Stimulated activated CD4-positive, alpha-beta T cell treated with anti-CD3 and anti-CD28 coated beads, Interleukin-12 subunit alpha, Interleukin-12 subunit beta, amount 100 ng/mL, for 4 hours (primary cell): ENCODE measurements at regions not wholly inside any gene's neighbourhood (a gene's known extent, or its start where the extent isn't known, plus 50 kb on each side); places are given as distances from the start of the nearest gene placed in this dataset.

Source experiments
- DNase-seq: peaks from one replicate; pipeline ENCODE4 v3.0.0-alpha.2; 2020

DNA sequence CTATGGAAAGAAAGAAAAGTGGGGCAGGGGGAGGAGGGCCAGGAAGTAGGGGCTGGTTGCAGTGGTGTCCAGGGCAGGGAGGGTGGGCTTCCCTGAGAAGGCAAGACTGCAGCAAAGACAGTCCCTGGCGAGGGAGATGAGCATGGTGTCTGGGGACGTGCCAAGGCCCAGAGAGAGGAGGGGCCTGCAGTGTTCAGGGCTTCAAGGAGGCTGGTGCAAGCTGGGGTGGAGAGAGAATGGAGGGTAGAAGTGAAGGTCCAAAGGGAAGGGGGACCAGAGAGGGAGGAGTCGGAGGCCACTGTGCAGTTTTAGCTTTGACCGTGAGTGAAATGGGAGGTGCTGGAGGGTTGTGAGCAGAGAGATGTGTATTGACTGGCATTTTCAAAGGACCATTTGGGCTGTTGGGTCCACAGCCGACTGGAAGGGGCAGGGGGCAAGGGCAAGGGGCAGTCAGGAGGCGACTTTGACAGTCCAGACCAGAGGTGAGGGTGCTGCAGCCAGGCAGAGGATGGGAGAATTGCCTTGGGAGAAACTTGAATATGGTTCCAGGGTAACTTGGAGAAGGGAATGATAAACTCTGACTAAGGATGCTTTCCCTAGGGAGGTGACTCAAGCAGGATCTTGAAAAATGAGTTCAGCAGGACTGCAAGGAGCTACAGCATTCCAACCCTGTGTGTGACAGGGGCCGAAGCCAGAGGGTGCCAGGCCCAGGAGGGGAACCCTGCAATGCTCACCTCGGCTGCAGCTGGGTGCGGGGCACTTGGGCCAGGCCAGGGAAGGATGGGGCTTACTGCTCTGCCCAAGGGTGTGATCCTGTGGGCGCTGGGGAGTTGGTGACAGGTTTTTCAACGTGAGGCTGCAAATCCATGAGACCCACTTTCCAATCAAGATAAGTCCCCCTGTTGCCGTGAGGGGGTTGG, 177.1 kb upstream of the HAAO start:
- no peak for DNase-seq

DNA sequence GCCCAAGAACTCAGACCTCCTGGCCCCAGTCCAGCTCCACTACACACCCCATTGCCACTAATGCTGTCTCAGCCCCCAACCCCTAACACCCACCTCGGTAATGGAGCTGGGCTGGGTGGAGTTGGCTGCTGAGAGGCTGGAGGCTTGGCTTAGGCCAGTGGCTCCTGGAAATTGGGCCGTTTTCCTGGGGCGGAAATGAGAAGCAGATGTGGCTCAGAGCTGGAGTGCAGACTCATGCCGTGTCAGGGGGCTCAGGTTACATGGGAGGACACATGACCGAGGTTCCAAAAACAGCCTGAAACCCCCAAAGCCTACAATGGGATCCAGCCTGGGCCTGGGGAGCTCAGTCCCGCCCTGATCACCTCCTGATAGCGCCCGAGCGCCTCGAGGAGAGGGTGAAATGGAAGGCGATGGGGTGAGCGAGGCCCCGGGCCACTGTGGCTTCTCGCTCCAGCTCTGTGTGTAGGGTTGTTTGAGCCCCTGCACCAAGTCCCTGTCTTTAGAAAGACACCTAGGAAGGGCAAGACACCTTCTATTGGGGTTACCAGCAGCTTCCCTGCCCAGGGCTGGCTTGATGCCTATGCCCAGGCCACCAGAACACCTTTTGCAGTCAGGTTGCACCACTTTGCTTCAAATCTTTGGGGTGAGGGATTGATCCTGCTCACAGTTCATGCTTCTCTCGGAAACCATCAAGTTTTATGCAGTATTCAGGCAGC, 175.7 kb upstream of the HAAO start:
- DNase-seq = no peak

DNA sequence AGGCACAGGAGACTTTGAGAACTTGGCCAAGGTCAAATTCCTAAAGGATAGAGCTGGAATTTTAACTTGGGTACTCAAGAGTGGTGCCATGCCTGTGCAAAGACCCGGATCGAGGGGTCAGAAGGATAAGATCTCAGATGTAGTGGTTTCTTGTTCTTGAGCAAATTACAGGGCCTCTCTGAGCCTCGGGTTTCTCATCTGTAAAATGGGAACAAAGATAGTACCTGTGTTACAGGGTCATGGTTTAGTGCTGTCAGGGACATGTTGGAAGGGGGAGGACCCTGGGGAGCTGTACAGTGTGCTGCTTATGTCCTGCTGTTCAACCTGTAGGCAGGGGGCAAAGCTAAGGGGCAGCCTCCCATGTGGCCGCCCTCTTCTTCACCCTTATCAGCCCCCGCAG, 173.5 kb upstream of the HAAO start:
- DNase-seq = no peak

DNA sequence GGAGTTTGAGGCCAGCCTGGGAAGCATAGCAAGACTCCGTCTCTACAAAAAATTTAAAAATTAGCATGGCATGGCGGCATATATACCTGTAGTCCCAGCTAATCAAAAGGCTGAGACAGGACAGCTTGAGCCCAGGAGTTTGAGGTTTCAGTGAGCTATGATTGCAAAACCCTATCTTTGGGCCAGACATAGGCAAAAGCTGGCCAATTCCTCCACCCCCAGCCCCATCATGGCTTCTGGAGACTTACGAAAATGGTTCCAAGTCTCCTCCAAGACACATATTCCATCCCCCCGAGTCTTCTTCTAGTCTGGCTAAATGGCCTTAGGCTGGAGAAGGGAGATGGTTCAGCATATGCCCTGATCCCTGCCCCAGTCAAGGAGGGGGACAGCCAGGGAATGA, 172.8 kb upstream of the HAAO start:
- no peak for DNase-seq

DNA sequence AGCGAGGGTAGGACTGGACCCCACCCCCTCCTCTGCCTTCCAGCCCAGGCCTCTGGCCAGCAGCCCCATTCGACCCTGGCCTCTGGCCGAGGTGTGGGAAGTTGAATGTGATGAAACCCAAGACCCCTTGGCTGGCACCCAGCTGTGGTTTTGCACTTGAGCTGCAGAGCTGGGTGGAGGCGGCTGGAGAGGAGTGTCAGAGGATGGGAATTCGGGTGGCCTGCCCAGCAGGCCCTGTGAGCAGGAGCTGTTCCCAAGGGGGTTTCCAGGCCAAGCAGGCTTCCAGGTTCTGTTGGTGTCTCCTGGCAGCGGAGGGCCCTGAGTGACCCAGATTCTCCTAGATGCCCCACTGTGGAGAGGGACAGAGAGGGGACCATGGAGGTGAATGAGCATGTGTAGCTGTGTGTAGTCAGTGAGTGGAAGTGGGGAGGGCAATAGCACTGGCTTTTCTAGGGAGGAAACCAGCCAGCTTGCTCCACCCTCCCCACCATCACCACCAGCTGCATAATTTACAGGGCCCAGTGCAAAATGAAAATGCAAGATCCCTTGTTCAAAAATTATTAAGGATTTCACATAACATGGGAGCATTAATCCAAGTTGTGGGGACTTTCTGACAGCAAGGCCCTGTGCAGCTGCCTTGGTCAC, 172.2 kb upstream of the HAAO start:
- no peak for DNase-seq

DNA sequence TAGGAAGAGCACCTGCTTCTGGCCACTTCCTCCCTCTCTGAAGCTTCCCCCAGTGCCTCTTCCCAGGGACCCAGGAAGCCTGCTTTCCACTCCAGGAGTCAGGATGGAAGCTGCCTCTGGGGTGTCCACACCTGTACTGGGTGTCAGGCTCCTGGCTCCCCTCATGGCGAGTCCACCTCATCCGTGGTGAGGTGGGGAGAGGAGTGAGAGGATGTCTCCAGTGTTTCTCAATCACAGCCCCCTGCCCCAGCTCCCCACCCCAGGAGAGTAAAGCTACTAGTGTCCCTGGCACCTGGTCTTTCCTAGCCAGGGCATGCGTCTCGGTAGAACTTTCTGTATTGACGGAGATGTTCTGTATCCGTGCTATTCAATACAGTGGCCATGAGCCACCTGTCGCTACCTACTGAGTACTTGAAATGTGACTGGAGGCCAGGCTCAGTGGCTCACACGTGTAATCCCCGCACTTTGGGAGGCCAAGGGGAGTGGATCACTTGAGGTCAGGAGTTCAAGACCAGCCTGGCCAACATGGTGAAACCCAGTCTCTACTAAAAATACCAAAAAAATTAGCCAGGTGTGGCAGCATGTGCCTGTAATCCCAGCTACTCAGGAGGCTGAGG, 171.2 kb upstream of the HAAO start:
- DNase-seq = no peak

DNA sequence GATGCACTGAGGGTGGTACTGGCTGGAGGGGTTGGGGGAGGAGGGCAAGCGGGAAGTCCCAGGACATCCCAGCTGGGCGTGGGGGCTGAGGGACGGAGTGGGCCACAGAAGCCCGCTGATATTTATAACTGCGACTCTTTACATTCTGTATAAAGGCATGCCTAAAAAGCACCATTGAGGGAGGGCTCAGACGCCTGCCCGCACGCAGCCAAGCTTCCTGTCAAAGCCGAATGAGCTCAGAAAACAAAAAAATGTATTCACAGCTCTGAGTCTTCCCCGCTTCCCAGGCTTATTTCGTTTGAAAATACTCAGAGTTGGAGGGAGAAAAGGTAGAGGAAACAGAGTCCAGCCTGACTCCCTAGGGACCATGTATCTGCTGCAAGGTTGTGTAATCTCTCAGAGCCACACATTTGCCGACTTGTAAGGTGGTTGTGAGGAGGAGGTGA, 170.1 kb upstream of the HAAO start:
- no peak for DNase-seq

DNA sequence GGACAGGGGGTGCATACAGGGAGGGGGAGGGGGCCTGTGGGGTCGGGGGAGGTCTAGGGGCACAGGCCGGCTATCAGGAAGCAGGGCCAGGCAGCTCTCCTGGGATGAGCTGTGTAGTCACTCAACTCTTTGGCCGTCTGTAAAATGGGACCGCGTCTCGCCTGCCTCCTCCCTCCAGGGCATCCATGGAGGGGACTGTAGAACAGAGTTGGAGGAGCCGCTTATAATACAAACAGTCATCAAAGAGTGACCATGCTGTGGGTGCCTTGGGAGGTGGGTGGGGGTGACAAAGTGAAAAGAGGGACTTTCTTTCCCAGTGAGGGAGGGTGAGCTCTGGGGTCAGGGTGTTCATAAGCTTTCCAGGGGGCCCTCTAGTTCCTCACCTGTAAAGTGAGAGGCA, 169.6 kb upstream of the HAAO start:
- DNase-seq = no peak

DNA sequence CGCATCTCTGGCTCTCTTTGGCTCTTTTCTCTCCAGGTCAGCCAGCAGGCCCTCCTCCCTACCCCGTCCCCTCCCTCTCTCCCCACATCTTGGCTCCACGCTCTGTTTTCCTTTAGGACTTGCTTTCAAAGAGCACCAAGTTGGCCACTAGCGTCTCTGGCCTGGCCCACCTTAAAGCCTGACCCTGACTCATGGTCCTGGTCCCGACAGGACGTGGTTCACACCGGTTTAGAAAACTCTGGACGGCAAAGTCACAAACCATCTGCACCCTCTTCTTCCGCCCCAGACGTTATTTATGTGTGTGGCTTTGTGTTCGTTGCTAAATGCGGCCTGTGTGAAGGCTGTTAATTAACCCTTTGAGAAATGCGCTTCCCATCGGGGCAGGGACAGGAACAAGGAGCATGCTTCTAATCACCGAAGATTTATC, 169.0 kb upstream of the HAAO start:
- DNase-seq = no peak

DNA sequence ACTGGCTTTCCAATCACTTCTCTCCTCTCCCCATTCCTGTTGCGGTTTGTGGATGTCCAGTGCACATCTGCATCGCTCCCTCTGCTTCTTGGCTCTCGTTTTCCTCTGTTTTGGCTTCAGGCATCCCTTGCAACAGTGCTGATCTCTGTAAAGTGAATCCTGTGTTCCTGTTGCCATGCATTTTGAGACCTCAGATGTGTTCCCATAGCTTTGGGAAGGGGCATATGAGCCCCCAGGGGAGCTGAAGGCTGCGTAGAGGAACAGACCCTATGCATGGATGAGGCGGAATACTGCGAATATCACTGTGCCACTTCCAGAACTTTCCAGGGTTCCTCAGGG, 168.4 kb upstream of the HAAO start:
- no peak for DNase-seq

DNA sequence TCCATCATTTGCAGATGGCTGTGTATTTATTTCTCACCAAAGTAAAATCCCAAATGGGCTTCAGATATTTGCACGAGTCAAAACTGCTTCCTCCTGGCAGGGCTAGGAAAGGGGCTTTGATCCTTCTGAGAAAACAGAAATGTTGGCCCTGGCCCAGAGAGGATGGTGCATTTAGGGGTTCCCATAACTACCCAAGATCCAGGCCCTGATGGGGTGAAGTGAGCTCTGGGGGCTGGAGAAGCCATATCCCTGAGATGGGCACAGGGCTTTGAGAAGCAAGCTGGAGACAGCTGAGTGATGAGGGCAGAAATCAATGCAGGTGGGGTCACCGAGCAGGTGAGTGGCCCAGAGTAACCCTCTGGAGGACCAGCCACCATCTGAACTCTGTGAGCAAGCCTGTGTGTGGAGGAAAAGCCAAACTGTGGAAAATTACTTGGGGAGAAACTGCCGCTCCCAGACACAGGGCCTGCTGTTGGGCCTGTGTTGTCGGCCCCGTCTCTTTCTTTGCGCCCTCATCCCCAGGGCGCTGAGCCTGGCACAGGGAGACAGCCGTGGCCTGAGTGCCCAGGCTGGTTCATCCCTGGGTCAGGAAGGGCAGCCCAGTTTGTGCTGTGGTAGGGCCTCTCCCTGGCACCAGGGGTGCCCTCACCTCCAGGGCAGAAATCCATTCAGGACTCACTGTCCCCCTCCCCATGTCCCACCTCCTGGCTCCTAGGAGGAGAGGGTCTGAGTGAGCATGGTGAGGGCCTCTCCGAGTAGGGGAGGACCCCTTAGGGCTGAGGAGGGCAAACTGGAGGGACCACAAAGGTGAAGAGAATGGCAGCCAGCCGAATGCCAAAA, 167.8 kb upstream of the HAAO start:
- no peak for DNase-seq

DNA sequence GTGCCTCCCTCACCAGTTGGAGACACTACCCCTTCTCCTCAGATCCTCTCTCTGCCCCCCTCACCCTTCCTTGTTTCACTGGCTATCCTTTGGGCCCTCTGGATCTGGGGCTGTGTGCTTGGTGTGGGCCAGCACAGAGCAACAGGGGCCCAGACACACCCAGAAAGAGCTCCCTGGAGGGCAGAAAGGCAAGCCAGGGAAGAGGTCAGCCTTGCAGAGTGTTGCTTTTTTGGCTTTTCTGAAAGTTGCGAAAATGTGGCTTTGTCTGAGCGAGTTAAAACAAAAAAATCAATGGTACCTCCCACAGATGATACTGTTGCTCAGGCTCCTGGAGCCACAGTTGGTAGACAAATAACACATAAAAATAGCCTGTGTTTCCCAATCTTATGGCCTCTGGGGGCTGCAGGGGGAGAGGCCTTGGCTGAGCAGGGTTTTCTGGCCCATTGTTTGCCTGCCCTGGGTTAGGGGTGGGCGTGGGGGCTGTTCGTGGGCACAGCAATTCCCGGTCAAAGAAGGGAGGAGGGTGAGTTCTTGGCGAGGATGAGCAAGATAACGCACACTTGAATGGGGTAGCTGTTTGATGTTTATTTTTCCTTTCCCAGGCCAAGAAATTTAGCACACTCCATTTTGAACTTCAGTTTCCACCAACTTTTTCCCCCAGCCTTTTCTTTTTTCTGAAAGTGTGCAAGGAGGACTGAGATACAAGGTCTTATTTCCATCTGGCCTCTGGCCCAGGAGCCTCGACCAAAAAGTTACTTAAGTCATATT, 167.0 kb upstream of the HAAO start:
- no peak for DNase-seq

DNA sequence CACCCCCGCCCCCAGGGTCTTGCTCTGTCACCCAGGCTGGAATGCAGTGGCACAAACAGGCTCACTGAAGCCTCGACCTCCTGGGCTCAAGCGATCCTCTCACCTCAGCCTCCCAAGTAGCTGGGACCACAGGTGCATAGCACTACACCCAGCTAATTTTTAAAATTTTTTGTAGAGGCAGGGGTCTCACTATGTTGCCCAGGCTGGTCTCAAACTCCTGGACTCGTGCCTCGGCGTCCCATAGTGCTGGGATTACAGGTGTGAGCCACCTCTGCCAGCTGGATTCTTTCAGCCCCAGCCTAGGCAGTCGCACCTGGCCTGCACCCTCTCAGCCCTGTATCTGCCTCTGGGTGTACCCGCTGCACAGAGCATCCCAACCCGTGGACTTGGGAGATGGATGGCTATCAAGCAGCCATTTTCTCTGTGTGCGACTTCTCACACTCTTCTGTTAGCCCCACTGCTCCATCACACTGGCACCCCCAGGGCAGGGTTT, 166.4 kb upstream of the HAAO start:
- DNase-seq = no peak

DNA sequence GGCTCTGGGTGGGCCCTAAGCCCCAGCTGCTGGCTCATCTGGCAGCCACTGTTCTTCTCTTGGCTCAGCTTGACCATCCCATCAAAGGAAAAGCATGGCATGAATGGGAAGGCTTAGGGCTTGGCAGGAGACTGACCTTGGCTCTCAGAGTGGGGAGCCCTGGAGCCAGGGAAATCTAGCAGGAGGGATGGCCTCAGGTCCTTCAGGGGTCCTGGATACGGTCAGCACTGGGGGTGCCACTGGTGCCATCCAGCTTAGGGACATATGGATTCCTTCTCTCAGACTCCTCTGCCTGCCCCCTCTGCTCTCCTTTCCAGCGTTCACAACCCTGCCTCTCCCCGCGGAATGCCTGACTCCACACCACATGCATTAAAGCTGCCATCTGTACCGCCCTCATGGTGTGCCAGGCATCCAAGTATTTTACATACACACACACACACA, 165.5 kb upstream of the HAAO start:
- DNase-seq = no peak

DNA sequence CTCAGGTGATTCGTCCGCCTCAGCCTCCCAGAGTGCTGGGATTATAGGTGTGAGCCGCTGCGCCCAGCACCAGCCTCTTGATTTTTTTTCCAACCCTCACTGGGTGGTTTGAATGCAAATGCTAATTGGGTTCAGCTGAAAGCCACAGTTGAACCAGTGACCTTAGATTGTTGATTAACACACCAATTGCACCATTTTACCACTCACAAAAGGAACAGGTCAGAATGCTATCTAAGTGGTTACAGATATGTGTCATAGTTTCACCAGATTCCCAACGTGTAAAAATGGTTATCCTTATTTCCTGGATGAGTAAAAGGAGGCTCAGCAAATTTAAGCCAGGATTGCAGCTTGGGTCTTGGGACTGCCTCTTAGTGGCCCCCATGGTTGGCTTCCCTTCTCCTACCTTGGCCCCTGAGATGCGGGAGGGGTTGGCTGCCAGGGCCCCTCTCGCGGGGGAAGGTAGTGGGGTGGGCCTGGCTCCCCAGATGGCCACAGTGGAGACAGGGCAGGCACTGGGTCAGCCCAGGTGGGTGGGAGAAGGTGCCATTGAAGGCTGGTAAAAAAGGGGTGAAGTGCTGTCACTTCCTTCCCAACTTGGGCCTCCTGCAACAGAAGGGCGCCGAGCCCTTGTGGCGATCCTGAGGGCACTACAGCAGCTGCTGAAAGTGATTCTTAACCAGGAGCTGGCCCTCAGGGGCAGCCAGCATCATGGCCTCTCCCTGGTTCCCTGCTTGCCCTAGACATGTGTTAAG, 164.9 kb upstream of the HAAO start:
- no peak for DNase-seq

DNA sequence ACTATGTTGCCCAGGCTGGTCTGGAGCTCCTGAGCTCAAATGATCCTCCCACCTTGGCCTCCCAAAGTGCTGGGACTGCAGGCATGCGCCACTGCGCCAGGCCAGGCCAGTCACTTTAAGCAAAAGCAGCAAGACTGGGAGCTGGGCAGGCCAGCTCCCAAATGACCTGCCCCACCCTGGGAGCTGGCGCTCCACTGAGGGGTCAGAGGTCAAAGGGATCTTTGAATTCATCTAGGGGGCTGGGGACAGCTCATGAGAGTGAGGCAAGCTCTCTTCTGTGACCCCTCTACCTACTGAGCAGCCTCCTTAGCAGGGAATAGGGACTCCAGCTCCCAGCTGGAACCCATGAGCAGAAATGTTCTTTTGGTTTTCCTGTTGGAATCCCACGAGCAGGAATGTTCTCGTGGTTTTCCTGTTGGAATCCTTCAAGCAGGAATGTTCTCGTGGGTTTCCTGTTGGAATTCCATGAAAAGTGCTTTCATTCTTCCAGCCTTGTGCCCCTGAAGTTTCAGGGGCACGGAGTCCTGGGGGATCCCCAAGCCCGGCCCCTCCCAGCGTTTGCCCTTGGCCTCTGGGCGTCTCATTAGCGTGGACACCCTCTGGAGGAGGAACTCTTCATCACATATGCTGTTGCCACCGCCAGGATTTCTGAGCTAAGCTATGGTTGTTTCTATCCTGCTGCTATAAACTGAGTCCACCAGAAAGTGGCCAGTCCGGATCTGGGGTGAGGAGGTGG, 162.0 kb upstream of the HAAO start:
- DNase-seq = no peak

DNA sequence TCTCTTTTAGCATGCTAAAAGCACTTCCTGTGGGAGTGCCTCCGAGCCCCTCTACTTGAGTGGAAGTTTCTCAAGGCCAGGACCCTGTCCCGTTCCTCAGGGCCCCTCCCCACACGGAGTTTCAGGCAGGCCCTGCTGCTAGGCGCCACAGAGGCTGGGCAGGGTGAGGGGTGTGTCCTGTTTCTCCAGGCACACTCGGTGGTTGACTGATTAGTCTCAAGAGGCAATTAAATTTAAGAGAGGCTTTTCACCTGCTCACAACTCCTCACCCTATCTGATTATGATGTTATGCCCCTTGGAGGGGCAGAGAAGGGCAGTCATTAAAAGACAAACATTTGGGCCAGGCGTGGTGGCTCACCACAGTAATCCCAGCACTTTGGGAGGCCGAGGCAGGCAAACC, 160.8 kb upstream of the HAAO start:
- DNase-seq = no peak

DNA sequence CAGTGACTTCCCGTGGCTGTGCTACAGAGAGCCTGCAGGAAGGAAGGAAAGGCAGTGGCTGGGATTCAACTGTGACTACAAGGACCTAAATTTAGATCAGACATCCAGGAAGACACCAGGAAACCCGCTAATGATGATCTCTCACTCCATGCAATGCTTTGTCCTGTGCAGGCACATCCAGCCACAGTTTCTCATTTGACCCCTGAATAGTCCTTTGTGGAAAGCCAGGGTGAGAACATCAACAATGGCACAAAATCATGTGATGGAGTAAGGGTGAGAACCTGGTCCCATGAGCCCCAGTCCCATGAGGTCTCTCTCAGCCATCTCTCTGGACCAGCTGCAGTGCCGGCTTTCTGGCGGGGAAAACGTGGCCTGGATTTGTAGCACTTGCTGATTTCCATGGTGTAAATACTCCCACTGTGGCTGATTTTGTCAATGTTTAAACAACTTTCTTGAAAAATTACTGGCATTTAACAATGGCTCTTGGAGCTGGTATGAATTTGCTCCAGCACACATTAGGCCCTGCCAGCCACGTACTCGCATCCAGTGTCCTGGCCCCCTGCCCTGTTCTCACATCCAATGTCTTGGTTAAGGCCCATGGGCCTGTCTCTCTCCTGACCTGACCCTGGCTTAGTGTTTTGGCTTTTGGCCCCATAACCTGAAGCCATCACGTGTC, 159.0 kb upstream of the HAAO start:
- DNase-seq = no peak

DNA sequence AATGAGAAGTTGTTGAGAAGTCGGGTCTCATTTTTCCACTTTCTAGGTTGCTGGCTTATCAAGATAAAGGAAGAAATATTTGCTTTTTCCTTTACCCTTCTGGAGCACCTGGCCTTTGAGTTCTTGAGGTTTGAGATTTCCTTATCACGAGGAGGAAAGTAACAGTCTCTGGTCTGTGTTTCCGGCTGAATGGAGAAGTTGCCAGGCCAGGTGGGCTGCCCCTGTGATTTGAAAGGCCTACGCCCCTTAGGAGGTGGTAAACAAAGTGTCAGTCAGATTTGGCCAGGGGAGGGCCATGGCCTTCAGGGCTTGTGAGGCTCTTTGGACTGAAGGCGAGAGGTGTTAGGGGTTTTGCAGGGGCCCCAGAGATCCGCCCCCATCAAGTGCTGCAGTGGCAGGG, 156.7 kb upstream of the HAAO start:
- no peak for DNase-seq
